ENCODE measurements at regions not wholly inside any gene's neighbourhood (a gene's known extent, or its start where the extent isn't known, plus 50 kb on each side); places are given as distances from the start of the nearest gene placed in this dataset.

GRCh38 chr20:40103420-40103819 is 585.6 kb downstream of the MAFB start:
- Histone ChIP-seq H3K27me3 (ENCODE audit: control insufficient read depth, insufficient read depth, low read length) (no peaks in the 10 kb centered on the region), H3K36me3 (ENCODE audit: control insufficient read depth, insufficient read depth, low read length) (no peaks in the 10 kb centered on the region), H3K4me1 (ENCODE audit: control insufficient read depth, insufficient read depth, low read length) (no peaks in the 10 kb centered on the region), H3K9ac (ENCODE audit: low read length) (no peak overlapping the region), H3K27ac (ENCODE audit: low read depth, low read length) (no peak overlapping the region), H3K4me3 (ENCODE audit: low read length) (no peak overlapping the region)

GRCh38 chr20:40101560-40101959 is 587.5 kb downstream of the MAFB start:
- H3K27ac ChIP-seq (ENCODE audit: low read depth, low read length), result no peak overlapping the region
- no peaks in the 10 kb centered on the region for H3K4me1 ChIP-seq (ENCODE audit: control insufficient read depth, insufficient read depth, low read length)
- no peak overlapping the region for H3K9ac ChIP-seq (ENCODE audit: low read length)
- H3K27me3 ChIP-seq (ENCODE audit: control insufficient read depth, insufficient read depth, low read length), result no peaks in the 10 kb centered on the region
- H3K36me3 ChIP-seq (ENCODE audit: control insufficient read depth, insufficient read depth, low read length), result no peaks in the 10 kb centered on the region
- H3K4me3 ChIP-seq (ENCODE audit: low read length), result no peak overlapping the region

GRCh38 chr20:40100261-40100660 is 588.8 kb downstream of the MAFB start:
- H3K4me3 ChIP-seq (ENCODE audit: low read length), result no peak overlapping the region
- H3K9ac ChIP-seq (ENCODE audit: low read length), result no peak overlapping the region
- no peak overlapping the region for H3K27ac ChIP-seq (ENCODE audit: low read depth, low read length)
- no peaks in the 10 kb centered on the region for H3K4me1 ChIP-seq (ENCODE audit: control insufficient read depth, insufficient read depth, low read length)
- no peaks in the 10 kb centered on the region for H3K27me3 ChIP-seq (ENCODE audit: control insufficient read depth, insufficient read depth, low read length)
- H3K36me3 ChIP-seq (ENCODE audit: control insufficient read depth, insufficient read depth, low read length), result no peaks in the 10 kb centered on the region

- H3K27me3 ChIP-seq (ENCODE audit: control insufficient read depth, insufficient read depth, low read length), result no peaks in the 10 kb centered on the region
- no peak overlapping the region for H3K9ac ChIP-seq (ENCODE audit: low read length)
- no peak overlapping the region for H3K4me3 ChIP-seq (ENCODE audit: low read length)
- no peaks in the 10 kb centered on the region for H3K36me3 ChIP-seq (ENCODE audit: control insufficient read depth, insufficient read depth, low read length)
- no peak overlapping the region for H3K27ac ChIP-seq (ENCODE audit: low read depth, low read length)
- H3K4me1 ChIP-seq (ENCODE audit: control insufficient read depth, insufficient read depth, low read length), result no peaks in the 10 kb centered on the region
Measured at GRCh38 chr20:40090236-40090635, 598.8 kb downstream of the MAFB start.

- Histone ChIP-seq H3K36me3 (ENCODE audit: control insufficient read depth, insufficient read depth, low read length) (no peaks in the 10 kb centered on the region), H3K27ac (ENCODE audit: low read depth, low read length) (no peak overlapping the region), H3K4me1 (ENCODE audit: control insufficient read depth, insufficient read depth, low read length) (no peaks in the 10 kb centered on the region)
Measured at GRCh38 chr20:40087496-40087895, 601.5 kb downstream of the MAFB start.

GRCh38 chr20:40085513-40085912 is 603.5 kb downstream of the MAFB start:
- Histone ChIP-seq H3K4me1 (ENCODE audit: control insufficient read depth, insufficient read depth, low read length) (no peaks in the 10 kb centered on the region), H3K27me3 (ENCODE audit: control insufficient read depth, insufficient read depth, low read length) (no peaks in the 10 kb centered on the region), H3K27ac (ENCODE audit: low read depth, low read length) (no peak overlapping the region), H3K4me3 (ENCODE audit: low read length) (no peak overlapping the region), H3K36me3 (ENCODE audit: control insufficient read depth, insufficient read depth, low read length) (no peaks in the 10 kb centered on the region), H3K9ac (ENCODE audit: low read length) (no peak overlapping the region)

More at GRCh38 chr20:40087496-40087895, 601.5 kb downstream of the MAFB start:
- no peak overlapping the region for H3K9ac ChIP-seq (ENCODE audit: low read length)
- H3K27me3 ChIP-seq (ENCODE audit: control insufficient read depth, insufficient read depth, low read length), result no peaks in the 10 kb centered on the region
- no peak overlapping the region for H3K4me3 ChIP-seq (ENCODE audit: low read length)

- no peaks in the 10 kb centered on the region for H3K36me3 ChIP-seq (ENCODE audit: control insufficient read depth, insufficient read depth, low read length)
- no peaks in the 10 kb centered on the region for H3K27me3 ChIP-seq (ENCODE audit: control insufficient read depth, insufficient read depth, low read length)
- H3K4me3 ChIP-seq (ENCODE audit: low read length), result no peak overlapping the region
- no peak overlapping the region for H3K9ac ChIP-seq (ENCODE audit: low read length)
- no peak overlapping the region for H3K27ac ChIP-seq (ENCODE audit: low read depth, low read length)
- H3K4me1 ChIP-seq (ENCODE audit: control insufficient read depth, insufficient read depth, low read length), result no peaks in the 10 kb centered on the region
Measured at GRCh38 chr20:40082436-40082835, 606.6 kb downstream of the MAFB start.

- H3K27me3 ChIP-seq (ENCODE audit: control insufficient read depth, insufficient read depth, low read length), result no peaks in the 10 kb centered on the region
- H3K27ac ChIP-seq (ENCODE audit: low read depth, low read length), result no peak overlapping the region
- no peak overlapping the region for H3K9ac ChIP-seq (ENCODE audit: low read length)
- H3K4me3 ChIP-seq (ENCODE audit: low read length), result no peak overlapping the region
- H3K36me3 ChIP-seq (ENCODE audit: control insufficient read depth, insufficient read depth, low read length), result no peaks in the 10 kb centered on the region
- no peaks in the 10 kb centered on the region for H3K4me1 ChIP-seq (ENCODE audit: control insufficient read depth, insufficient read depth, low read length)
Measured at GRCh38 chr20:40081653-40082052, 607.4 kb downstream of the MAFB start.

- Histone ChIP-seq H3K27me3 (ENCODE audit: control insufficient read depth, insufficient read depth, low read length) (no peaks in the 10 kb centered on the region), H3K4me1 (ENCODE audit: control insufficient read depth, insufficient read depth, low read length) (no peaks in the 10 kb centered on the region), H3K27ac (ENCODE audit: low read depth, low read length) (no peak overlapping the region), H3K9ac (ENCODE audit: low read length) (no peak overlapping the region), H3K4me3 (ENCODE audit: low read length) (no peak overlapping the region), H3K36me3 (ENCODE audit: control insufficient read depth, insufficient read depth, low read length) (no peaks in the 10 kb centered on the region)
Measured at GRCh38 chr20:40080041-40080652, 608.9 kb downstream of the MAFB start.

- no peak overlapping the region for H3K4me3 ChIP-seq (ENCODE audit: low read length)
- no peaks in the 10 kb centered on the region for H3K4me1 ChIP-seq (ENCODE audit: control insufficient read depth, insufficient read depth, low read length)
- no peak overlapping the region for H3K27ac ChIP-seq (ENCODE audit: low read depth, low read length)
Measured at GRCh38 chr20:40073535-40074111, 615.4 kb downstream of the MAFB start.

GRCh38 chr20:40072907-40073306 is 616.1 kb downstream of the MAFB start:
- H3K36me3 ChIP-seq (ENCODE audit: control insufficient read depth, insufficient read depth, low read length), result no peaks in the 10 kb centered on the region
- no peak overlapping the region for H3K27ac ChIP-seq (ENCODE audit: low read depth, low read length)
- H3K4me1 ChIP-seq (ENCODE audit: control insufficient read depth, insufficient read depth, low read length), result no peaks in the 10 kb centered on the region
- no peaks in the 10 kb centered on the region for H3K27me3 ChIP-seq (ENCODE audit: control insufficient read depth, insufficient read depth, low read length)
- H3K4me3 ChIP-seq (ENCODE audit: low read length), result no peak overlapping the region
- no peak overlapping the region for H3K9ac ChIP-seq (ENCODE audit: low read length)

More at GRCh38 chr20:40073535-40074111, 615.4 kb downstream of the MAFB start:
- H3K9ac ChIP-seq (ENCODE audit: low read length), result no peak overlapping the region
- no peaks in the 10 kb centered on the region for H3K36me3 ChIP-seq (ENCODE audit: control insufficient read depth, insufficient read depth, low read length)
- no peaks in the 10 kb centered on the region for H3K27me3 ChIP-seq (ENCODE audit: control insufficient read depth, insufficient read depth, low read length)

- Histone ChIP-seq H3K27me3 (ENCODE audit: control insufficient read depth, insufficient read depth, low read length) (no peaks in the 10 kb centered on the region), H3K4me3 (ENCODE audit: low read length) (no peak overlapping the region), H3K4me1 (ENCODE audit: control insufficient read depth, insufficient read depth, low read length) (no peaks in the 10 kb centered on the region), H3K27ac (ENCODE audit: low read depth, low read length) (no peak overlapping the region), H3K36me3 (ENCODE audit: control insufficient read depth, insufficient read depth, low read length) (no peaks in the 10 kb centered on the region), H3K9ac (ENCODE audit: low read length) (no peak overlapping the region)
Measured at GRCh38 chr20:40056171-40056570, 632.9 kb downstream of the MAFB start.

GRCh38 chr20:40055711-40056110 is 633.3 kb downstream of the MAFB start:
- Histone ChIP-seq H3K9ac (ENCODE audit: low read length) (no peak overlapping the region), H3K27me3 (ENCODE audit: control insufficient read depth, insufficient read depth, low read length) (no peaks in the 10 kb centered on the region), H3K27ac (ENCODE audit: low read depth, low read length) (no peak overlapping the region), H3K4me1 (ENCODE audit: control insufficient read depth, insufficient read depth, low read length) (no peaks in the 10 kb centered on the region), H3K36me3 (ENCODE audit: control insufficient read depth, insufficient read depth, low read length) (no peaks in the 10 kb centered on the region), H3K4me3 (ENCODE audit: low read length) (no peak overlapping the region)

All from rectal smooth muscle tissue (tissue), 1 donor.